ENCODE measurements at regions not wholly inside any gene's neighbourhood (a gene's known extent, or its start where the extent isn't known, plus 50 kb on each side); places are given as distances from the start of the nearest gene placed in this dataset.

DNA sequence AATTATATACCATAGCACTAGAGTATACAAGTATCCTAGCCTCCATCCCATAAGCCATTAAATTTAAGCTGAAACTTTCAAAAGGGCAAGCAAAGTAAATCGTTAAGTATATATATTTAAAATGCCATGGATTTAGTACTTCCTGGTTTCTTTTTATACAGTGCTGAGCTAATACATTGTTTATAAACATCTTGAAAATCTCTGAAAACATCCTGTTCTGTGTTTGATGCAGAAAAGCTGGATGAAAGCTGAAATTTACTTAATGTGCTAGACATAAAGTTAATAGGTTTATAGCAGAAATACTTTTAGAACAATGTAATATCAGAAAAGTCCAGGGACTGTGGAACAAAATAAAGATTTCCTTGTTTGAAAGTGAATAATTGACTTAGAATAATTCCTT lies 875.4 kb downstream of the SLITRK6 start:
- H3K4me2 ChIP-seq (ENCODE audit: low read length) = no peak overlapping the region
- no peaks in the 10 kb centered on the region for H3K36me3 ChIP-seq (ENCODE audit: insufficient read depth, low read length)
- H3K27ac ChIP-seq (ENCODE audit: low read depth, low read length, poor library complexity, severe bottlenecking) = no peak overlapping the region
- H2AFZ ChIP-seq (ENCODE audit: low read length) = no peak overlapping the region
- no peaks in the 10 kb centered on the region for H4K20me1 ChIP-seq (ENCODE audit: insufficient read depth, low read length)
- no peaks in the 10 kb centered on the region for H3K9me2 ChIP-seq (ENCODE audit: low read depth, low read length)
- TF ChIP-seq EZH2 (IDR thresholded peaks at IDR 0.05; ENCODE audit: borderline replicate concordance, low read length) = no peak
- TF ChIP-seq, protein P1, sequence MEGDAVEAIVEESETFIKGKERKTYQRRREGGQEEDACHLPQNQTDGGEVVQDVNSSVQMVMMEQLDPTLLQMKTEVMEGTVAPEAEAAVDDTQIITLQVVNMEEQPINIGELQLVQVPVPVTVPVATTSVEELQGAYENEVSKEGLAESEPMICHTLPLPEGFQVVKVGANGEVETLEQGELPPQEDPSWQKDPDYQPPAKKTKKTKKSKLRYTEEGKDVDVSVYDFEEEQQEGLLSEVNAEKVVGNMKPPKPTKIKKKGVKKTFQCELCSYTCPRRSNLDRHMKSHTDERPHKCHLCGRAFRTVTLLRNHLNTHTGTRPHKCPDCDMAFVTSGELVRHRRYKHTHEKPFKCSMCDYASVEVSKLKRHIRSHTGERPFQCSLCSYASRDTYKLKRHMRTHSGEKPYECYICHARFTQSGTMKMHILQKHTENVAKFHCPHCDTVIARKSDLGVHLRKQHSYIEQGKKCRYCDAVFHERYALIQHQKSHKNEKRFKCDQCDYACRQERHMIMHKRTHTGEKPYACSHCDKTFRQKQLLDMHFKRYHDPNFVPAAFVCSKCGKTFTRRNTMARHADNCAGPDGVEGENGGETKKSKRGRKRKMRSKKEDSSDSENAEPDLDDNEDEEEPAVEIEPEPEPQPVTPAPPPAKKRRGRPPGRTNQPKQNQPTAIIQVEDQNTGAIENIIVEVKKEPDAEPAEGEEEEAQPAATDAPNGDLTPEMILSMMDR (IDR thresholded peaks at IDR 0.05; ENCODE audit: low read length) = no peak
- no peaks in the 10 kb centered on the region for H3K9me3 ChIP-seq (ENCODE audit: low read length)
- H3K27me3 ChIP-seq (ENCODE audit: insufficient read depth, low read length) = no peaks in the 10 kb centered on the region
- H3K4me3 ChIP-seq (ENCODE audit: low read depth, low read length, poor library complexity, severe bottlenecking) = no peak overlapping the region
- no peaks in the 10 kb centered on the region for H3F3A ChIP-seq (ENCODE audit: insufficient read depth, low read length)
- H3K9ac ChIP-seq (ENCODE audit: low read length) = no peak overlapping the region
- H3K79me2 ChIP-seq (ENCODE audit: insufficient read depth, low read length) = no peaks in the 10 kb centered on the region
- no peaks in the 10 kb centered on the region for H3K4me1 ChIP-seq (ENCODE audit: insufficient read depth, low read length, severe bottlenecking)

DNA sequence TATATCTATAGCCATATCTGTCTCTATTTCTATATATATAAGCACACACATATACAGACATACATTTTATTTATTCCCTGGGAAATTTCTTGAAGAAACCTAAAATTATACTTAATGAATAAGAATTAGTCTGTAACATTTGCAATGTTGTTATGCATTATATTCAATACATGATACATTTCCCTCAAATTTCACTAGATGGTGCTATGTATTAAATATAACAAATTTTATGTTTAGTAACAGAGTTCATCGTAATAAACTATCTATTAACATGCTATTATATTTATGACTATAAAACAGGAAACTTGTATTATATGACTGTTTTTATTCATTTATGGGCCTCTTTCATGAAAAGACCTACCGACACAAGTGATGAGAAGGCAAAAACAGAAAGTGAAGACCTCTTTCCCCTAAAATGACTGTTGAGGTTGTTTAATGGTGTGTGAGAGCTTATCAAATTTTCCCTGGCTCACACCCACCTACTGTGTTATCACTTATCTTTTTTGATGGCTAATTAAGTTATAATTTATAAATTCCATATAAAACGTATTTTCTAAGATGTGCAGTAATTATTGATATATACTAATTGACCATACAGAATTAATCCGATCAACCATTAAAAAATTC lies 881.9 kb downstream of the SLITRK6 start:
- Histone ChIP-seq H3K9ac (ENCODE audit: low read length) (no peak overlapping the region), H3K27ac (ENCODE audit: low read depth, low read length, poor library complexity, severe bottlenecking) (no peak overlapping the region), H3K79me2 (ENCODE audit: insufficient read depth, low read length) (no peaks in the 10 kb centered on the region), H3K9me2 (ENCODE audit: low read depth, low read length) (no peaks in the 10 kb centered on the region), H3K4me2 (ENCODE audit: low read length) (no peak overlapping the region), H3K4me3 (ENCODE audit: low read depth, low read length, poor library complexity, severe bottlenecking) (no peak overlapping the region), H2AFZ (ENCODE audit: low read length) (no peak overlapping the region), H4K20me1 (ENCODE audit: insufficient read depth, low read length) (no peaks in the 10 kb centered on the region), H3K36me3 (ENCODE audit: insufficient read depth, low read length) (no peaks in the 10 kb centered on the region), H3K4me1 (ENCODE audit: insufficient read depth, low read length, severe bottlenecking) (no peaks in the 10 kb centered on the region), H3K27me3 (ENCODE audit: insufficient read depth, low read length) (no peaks in the 10 kb centered on the region), H3K9me3 (ENCODE audit: low read length) (no peaks in the 10 kb centered on the region), H3F3A (ENCODE audit: insufficient read depth, low read length) (no peaks in the 10 kb centered on the region)
- TF ChIP-seq EZH2 (IDR thresholded peaks at IDR 0.05; ENCODE audit: borderline replicate concordance, low read length) = no peak
- TF ChIP-seq, protein P1 (IDR thresholded peaks at IDR 0.05; ENCODE audit: low read length) = peak; percentile 65

DNA sequence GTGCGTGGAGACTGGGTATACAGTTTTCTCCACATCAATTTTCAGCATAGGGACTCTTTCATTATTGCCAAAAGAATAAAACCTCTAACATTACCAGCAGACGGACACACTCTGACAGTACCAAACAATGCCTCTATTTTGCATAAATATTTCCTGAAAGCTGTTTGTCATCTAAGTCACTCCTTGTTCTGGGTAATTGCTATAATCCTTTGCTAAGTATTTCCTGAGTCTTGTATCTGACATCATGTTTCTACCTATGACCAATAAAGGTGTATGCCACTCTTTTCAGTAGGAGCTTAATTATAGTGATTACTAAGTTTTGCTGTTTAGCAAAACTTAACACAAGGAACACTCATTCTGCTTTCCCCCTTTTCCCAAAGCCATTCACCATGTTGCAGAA lies 886.5 kb downstream of the SLITRK6 start:
- Histone ChIP-seq H3K9me3 (ENCODE audit: low read length) (no peaks in the 10 kb centered on the region), H3K4me2 (ENCODE audit: low read length) (no peak overlapping the region), H3K4me3 (ENCODE audit: low read depth, low read length, poor library complexity, severe bottlenecking) (no peak overlapping the region), H3K79me2 (ENCODE audit: insufficient read depth, low read length) (no peaks in the 10 kb centered on the region), H3K27me3 (ENCODE audit: insufficient read depth, low read length) (no peaks in the 10 kb centered on the region), H3K4me1 (ENCODE audit: insufficient read depth, low read length, severe bottlenecking) (no peaks in the 10 kb centered on the region), H3K36me3 (ENCODE audit: insufficient read depth, low read length) (no peaks in the 10 kb centered on the region), H3K27ac (ENCODE audit: low read depth, low read length, poor library complexity, severe bottlenecking) (no peak overlapping the region), H4K20me1 (ENCODE audit: insufficient read depth, low read length) (no peaks in the 10 kb centered on the region), H2AFZ (ENCODE audit: low read length) (no peak overlapping the region), H3K9me2 (ENCODE audit: low read depth, low read length) (no peaks in the 10 kb centered on the region; the same call in 1 of the 2 replicates), H3F3A (ENCODE audit: insufficient read depth, low read length) (no peaks in the 10 kb centered on the region), H3K9ac (ENCODE audit: low read length) (no peak overlapping the region)
- TF ChIP-seq, protein P1 (IDR thresholded peaks at IDR 0.05; ENCODE audit: low read length) = no peak
- no peak for TF ChIP-seq EZH2 (IDR thresholded peaks at IDR 0.05; ENCODE audit: borderline replicate concordance, low read length)
